K562 (cell line): ENCODE measurements at regions not wholly inside any gene's neighbourhood (a gene's known extent, or its start where the extent isn't known, plus 50 kb on each side); places are given as distances from the start of the nearest gene placed in this dataset.

Experiments
- ATAC-seq: fragments of 200-7000 bp; cut with Tn5 transposase; 3 replicates; pipeline ENCODE4 v1.9.1; 2020; ENCODE audit warnings: moderate library complexity
- BruUV-seq: library from RNA; stranded (reverse); fragments of 400-500 nt; replicated peaks from 2 replicates; lab custom pipeline; 2021; lab: Mats Ljungman, UMichigan
- CTCF ChIA-PET: fragments of 300-600 bp; formaldehyde crosslinking; extraction: SDS; loops from one replicate; lab custom pipeline; 2021; ENCODE audit warnings: low intra/inter-chr PET ratio; lab: Yijun Ruan, JAX
- POLR2A ChIA-PET: fragments of 300-600, 350-650 bp; sonication (Branson Sonifier 250); formaldehyde crosslinking; extraction: SDS; loops from one replicate; lab custom pipeline; 2021; ENCODE audit warnings: antibody characterized with exemption, inconsistent platforms; lab: Yijun Ruan, JAX
- DNase-seq, 4 experiments: peaks; one replicate each; pipeline versions ENCODE4 v3.0.0 to v3.0.0-alpha.2; 2011 to 2018; ENCODE audit warnings: low spot score in 3 of 4, mixed read lengths in 3 of 4; ENCODE audit errors: extremely low read depth in 1 of 4
- FAIRE-seq: peaks from 2 replicates; lab custom pipeline; 2011; peaks lifted over from hg19 to GRCh38; lab: Jason Lieb, UNC
- H2AFZ ChIP-seq: 2 replicates; pipeline ENCODE4 v1.6.0; 2011; ENCODE audit warnings: low read depth, low read length, control low read depth, inconsistent platforms
- H3K27ac ChIP-seq: fragments of 200-600 bp; 3 replicates; pipeline ENCODE4 v1.8.0; 2011; ENCODE audit warnings: low read depth, mild to moderate bottlenecking, control low read depth, inconsistent platforms, low read length, moderate library complexity, mixed read lengths; ENCODE audit errors: extremely low read depth
- H3K27me3 ChIP-seq, 2 experiments: fragments of 300-600 bp in 1 of 2; 2 replicates in 1 of 2; 3 replicates in 1 of 2; pipeline versions ENCODE4 v1.6.0 to v1.8.0; 2011; ENCODE audit warnings: inconsistent platforms in 2 of 2, low read length in 2 of 2, mild to moderate bottlenecking in 1 of 2, mixed read lengths in 1 of 2, moderate library complexity in 1 of 2; ENCODE audit not compliant: control insufficient read depth in 2 of 2, insufficient read depth in 2 of 2
- H3K36me3 ChIP-seq: fragments of 300-600 bp; 3 replicates; pipeline ENCODE4 v1.8.0; 2011; ENCODE audit warnings: mild to moderate bottlenecking, low read length, inconsistent platforms; ENCODE audit not compliant: control insufficient read depth, insufficient read depth
- H3K4me1 ChIP-seq, 2 experiments: fragments of 200-600 bp in 1 of 2; replicated peaks in 1 of 2; 2 replicates in 1 of 2; 3 replicates in 1 of 2; pipeline versions ENCODE4 v1.5.1 to v1.8.0; 2011; ENCODE audit warnings: inconsistent platforms in 2 of 2, low read length in 2 of 2, mild to moderate bottlenecking in 1 of 2, mixed read lengths in 1 of 2, moderate library complexity in 1 of 2; ENCODE audit not compliant: control insufficient read depth in 2 of 2, insufficient read depth in 2 of 2
- H3K4me2 ChIP-seq: 2 replicates; pipeline ENCODE4 v1.6.1; 2011; ENCODE audit warnings: low read length, control low read depth, inconsistent platforms, mixed read lengths; ENCODE audit not compliant: insufficient read depth
- H3K4me3 ChIP-seq: fragments of 200-600 bp; sonication (generic), shearing (Covaris generic); 2 replicates; pipeline ENCODE4 v1.5.1; 2016; ENCODE audit warnings: control low read depth, inconsistent platforms
- H3K79me2 ChIP-seq: fragments of 200-600 bp; 3 replicates; pipeline ENCODE4 v1.8.0; 2011; ENCODE audit warnings: low read length, inconsistent platforms; ENCODE audit not compliant: control insufficient read depth, insufficient read depth
- H3K9ac ChIP-seq, 2 experiments: 2 replicates each; pipeline versions ENCODE4 v1.6.0 to v1.6.1; 2011; ENCODE audit warnings: low read depth in 2 of 2, low read length in 2 of 2, control low read depth in 1 of 2, inconsistent platforms in 1 of 2, mild to moderate bottlenecking in 1 of 2, mixed read lengths in 1 of 2; ENCODE audit not compliant: insufficient read depth in 1 of 2
- H3K9me1 ChIP-seq: one replicate; pipeline ENCODE4 v1.6.0; 2011; ENCODE audit warnings: inconsistent platforms, mild to moderate bottlenecking, low read length, moderate library complexity; ENCODE audit not compliant: control insufficient read depth, insufficient read depth
- H3K9me3 ChIP-seq: replicated peaks from 2 replicates; pipeline ENCODE4 v1.5.1; 2011; ENCODE audit warnings: low read depth, low read length, inconsistent platforms; ENCODE audit not compliant: control insufficient read depth, insufficient read depth
- H4K20me1 ChIP-seq: replicated peaks from 2 replicates; pipeline ENCODE4 v1.6.1; 2011; ENCODE audit warnings: low read length, inconsistent platforms, mixed read lengths; ENCODE audit not compliant: control insufficient read depth, insufficient read depth
- CBFA2T3 ChIP-seq: fragments of 450-650 bp; IDR thresholded peaks from 2 replicates; pipeline ENCODE4 v1.6.1; 2017
- EWSR1 ChIP-seq: fragments of 450-650 bp; IDR thresholded peaks from 2 replicates; pipeline ENCODE4 v1.6.1; 2018; ENCODE audit warnings: borderline replicate concordance, mild to moderate bottlenecking, low read depth, moderate library complexity; ENCODE audit not compliant: partially characterized antibody
- KLF10 ChIP-seq: fragments of 250-450 bp; sonication (Bioruptor Pico); IDR thresholded peaks from 2 replicates; pipeline ENCODE4 v1.6.1; 2021; ENCODE audit warnings: matching md5 sums
- MEF2D ChIP-seq: conservative IDR thresholded peaks from 2 replicates; pipeline ENCODE4 v1.6.1; 2016; ENCODE audit warnings: low read depth, missing genetic modification characterization, missing compliant biosample characterization
- MYBL2 ChIP-seq, 2 experiments: fragments of 450-650 bp in 1 of 2; sonication (generic) in 1 of 2; formaldehyde crosslinking in 1 of 2; IDR thresholded peaks; 2 replicates each; pipeline versions ENCODE4 v1.6.1 to v1.8.1; 2017 to 2022; ENCODE audit warnings: borderline replicate concordance in 1 of 2, inconsistent platforms in 1 of 2, low read depth in 1 of 2, mild to moderate bottlenecking in 1 of 2, missing genetic modification reagents in 1 of 2, moderate library complexity in 1 of 2
- SP2 ChIP-seq: IDR thresholded peaks from 2 replicates; pipeline ENCODE4 v1.6.1; 2011; ENCODE audit warnings: mild to moderate bottlenecking, low read depth, low read length, moderate library complexity; ENCODE audit not compliant: poor library complexity, severe bottlenecking; ENCODE audit errors: extremely low read depth
- ZFP30 ChIP-seq: fragments of 250-450 bp; sonication (Bioruptor Pico); IDR thresholded peaks from 2 replicates; pipeline ENCODE4 v1.8.0; 2022; ENCODE audit warnings: moderate library complexity, mild to moderate bottlenecking, inconsistent platforms, borderline replicate concordance
- WGBS: fragments of 100-300 bp; shearing (Covaris generic); methylation state at CpG from one replicate; pipeline ENCODE4 v1.1.6; 2016; ENCODE audit warnings: low coverage, mixed read lengths; ENCODE audit not compliant: insufficient coverage; ENCODE audit errors: missing lambda C conversion rate; 5-methylcytosine and 5-hydroxymethylcytosine counted together
- in situ Hi-C: fragments of 300-500 bp; cut with MboI; formaldehyde crosslinking; loops from 4 replicates; pipeline ENCODE4 v1.15.0; 2018; ENCODE audit warnings: inconsistent platforms, mixed read lengths
- intact Hi-C: fragments of 100-400 bp; cut with micrococcal nuclease; formaldehyde crosslinking; loops from 2 replicates; pipeline ENCODE4 v1.14.2; 2022
- TF ChIP-seq, protein P1 (sequence below): sonication (generic); formaldehyde crosslinking; IDR thresholded peaks from 2 replicates; pipeline ENCODE4 v1.8.0; 2023; ENCODE audit warnings: mild to moderate bottlenecking, missing genetic modification reagents

GRCh38 chr20:47866480-47866879 lies 81.2 kb upstream of the SULF2 start:
- Histone ChIP-seq H3K27ac (no peak overlapping the region), H3K4me2 (no peak overlapping the region), H3K9me3 (no peaks in the 10 kb centered on the region), H3K9ac (no peak overlapping the region), H2AFZ (no peak overlapping the region), H3K79me2 (no peaks in the 10 kb centered on the region), H3K27me3 (peaks cover 9 to 33% of the 10 kb centered on the region in 2 experiments), H3K36me3 (no peaks in the 10 kb centered on the region), H4K20me1 (no peaks in the 10 kb centered on the region; the same call in 1 of the 2 replicates), H3K4me1 (no peaks in the 10 kb centered on the region), H3K4me3 (no peak overlapping the region), H3K9me1 (peaks cover 3% of the 10 kb centered on the region)
- intact Hi-C loops: no loop called here
- WGBS: 0% methylated on average over 8 of the region's 10 CpGs
- ATAC-seq (no peak), FAIRE-seq (no peak), DNase-seq (no peak)
- in situ Hi-C loops: no loop called here
- ChIA-PET POLR2A (no interaction called here), CTCF (no interaction called here)
- no TSS peak for BruUV-seq
- TF ChIP-seq ZFP30 (CRISPR knock-in tag) (no peak), MEF2D (no peak), SP2 (no peak), MYBL2 (IDR thresholded peaks at IDR 0.05; ENCODE audit: low read depth) (no peak), MYBL2 (CRISPR knock-in tag; IDR thresholded peaks at IDR 0.05; ENCODE audit: borderline replicate concordance) (no peak), EWSR1 (no peak), CBFA2T3 (no peak), KLF10 (CRISPR knock-in tag) (no peak)
- TF ChIP-seq, protein P1, sequence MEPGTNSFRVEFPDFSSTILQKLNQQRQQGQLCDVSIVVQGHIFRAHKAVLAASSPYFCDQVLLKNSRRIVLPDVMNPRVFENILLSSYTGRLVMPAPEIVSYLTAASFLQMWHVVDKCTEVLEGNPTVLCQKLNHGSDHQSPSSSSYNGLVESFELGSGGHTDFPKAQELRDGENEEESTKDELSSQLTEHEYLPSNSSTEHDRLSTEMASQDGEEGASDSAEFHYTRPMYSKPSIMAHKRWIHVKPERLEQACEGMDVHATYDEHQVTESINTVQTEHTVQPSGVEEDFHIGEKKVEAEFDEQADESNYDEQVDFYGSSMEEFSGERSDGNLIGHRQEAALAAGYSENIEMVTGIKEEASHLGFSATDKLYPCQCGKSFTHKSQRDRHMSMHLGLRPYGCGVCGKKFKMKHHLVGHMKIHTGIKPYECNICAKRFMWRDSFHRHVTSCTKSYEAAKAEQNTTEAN: no peak
